ENCODE measurements at regions not wholly inside any gene's neighbourhood (a gene's known extent, or its start where the extent isn't known, plus 50 kb on each side); places are given as distances from the start of the nearest gene placed in this dataset.

DNA sequence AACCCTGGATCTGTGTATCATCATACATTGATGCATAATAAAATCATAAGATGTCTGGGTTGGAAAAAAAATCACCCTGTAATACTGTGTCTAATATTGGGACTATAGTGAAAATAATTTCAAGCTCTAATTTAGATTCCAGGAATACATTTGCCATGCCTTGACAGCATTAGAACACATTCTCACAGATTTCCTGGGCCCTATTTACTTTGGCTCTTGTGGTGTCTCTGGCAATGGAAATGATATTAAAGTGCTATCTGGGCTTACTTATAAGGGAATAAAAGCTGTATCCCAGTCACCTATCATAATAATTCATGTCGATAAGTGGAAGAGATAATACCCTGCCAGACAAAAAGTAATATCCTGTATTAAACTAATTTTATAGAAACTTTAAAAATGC, 472.0 kb downstream of the ZPLD1 start:
- DNase-seq (ENCODE audit: low spot score): no peak
- H3K27ac ChIP-seq: no peak overlapping the region
- ChIA-PET POLR2A (ENCODE audit: low non-redundant PET) (no interaction called here), CTCF (no interaction called here)
- TF ChIP-seq, protein P1, sequence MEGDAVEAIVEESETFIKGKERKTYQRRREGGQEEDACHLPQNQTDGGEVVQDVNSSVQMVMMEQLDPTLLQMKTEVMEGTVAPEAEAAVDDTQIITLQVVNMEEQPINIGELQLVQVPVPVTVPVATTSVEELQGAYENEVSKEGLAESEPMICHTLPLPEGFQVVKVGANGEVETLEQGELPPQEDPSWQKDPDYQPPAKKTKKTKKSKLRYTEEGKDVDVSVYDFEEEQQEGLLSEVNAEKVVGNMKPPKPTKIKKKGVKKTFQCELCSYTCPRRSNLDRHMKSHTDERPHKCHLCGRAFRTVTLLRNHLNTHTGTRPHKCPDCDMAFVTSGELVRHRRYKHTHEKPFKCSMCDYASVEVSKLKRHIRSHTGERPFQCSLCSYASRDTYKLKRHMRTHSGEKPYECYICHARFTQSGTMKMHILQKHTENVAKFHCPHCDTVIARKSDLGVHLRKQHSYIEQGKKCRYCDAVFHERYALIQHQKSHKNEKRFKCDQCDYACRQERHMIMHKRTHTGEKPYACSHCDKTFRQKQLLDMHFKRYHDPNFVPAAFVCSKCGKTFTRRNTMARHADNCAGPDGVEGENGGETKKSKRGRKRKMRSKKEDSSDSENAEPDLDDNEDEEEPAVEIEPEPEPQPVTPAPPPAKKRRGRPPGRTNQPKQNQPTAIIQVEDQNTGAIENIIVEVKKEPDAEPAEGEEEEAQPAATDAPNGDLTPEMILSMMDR (conservative IDR thresholded peaks at IDR 0.05; ENCODE audit: low read depth): no peak

GRCh38 chr3:102909904-102910303, 475.1 kb downstream of the ZPLD1 start:
- CTCF ChIA-PET: interaction anchor here (0.7 kb wide), 1 partner anchor 34 kb away, joined by 4 read pairs; no protein-coding TSS in a partner anchor
- POLR2A ChIA-PET (ENCODE audit: low non-redundant PET): no interaction called here
- TF ChIP-seq, protein P1 (conservative IDR thresholded peaks at IDR 0.05; ENCODE audit: low read depth): no peak
- DNase-seq (ENCODE audit: low spot score): no peak
- H3K27ac ChIP-seq: no peak overlapping the region

- CTCF ChIA-PET: interaction anchor here (0.6 kb wide), 1 partner anchor 181 kb away, joined by 3 read pairs; no protein-coding TSS in a partner anchor
Measured at GRCh38 chr3:102916532-102916931, 481.7 kb downstream of the ZPLD1 start.

DNA sequence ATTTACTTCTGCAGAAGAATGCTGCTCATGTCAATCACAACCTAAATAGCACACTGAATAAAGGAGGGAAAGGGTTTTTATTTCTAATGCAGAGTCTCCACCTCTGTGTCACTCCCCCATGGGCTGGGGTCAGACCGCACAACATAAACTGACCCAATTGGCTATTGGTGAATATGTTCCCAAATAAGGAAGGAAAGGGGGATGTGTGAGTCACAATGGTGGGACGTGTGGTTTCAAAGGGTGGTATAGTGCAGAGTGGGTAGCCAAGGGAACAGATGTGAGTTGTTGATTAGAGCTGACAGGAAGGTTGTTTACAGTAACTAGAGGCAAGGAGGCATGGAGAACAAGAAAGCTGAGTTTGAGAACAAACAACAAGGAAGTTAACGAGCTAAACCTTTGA, 491.8 kb downstream of the ZPLD1 start:
- POLR2A ChIA-PET (ENCODE audit: low non-redundant PET): no interaction called here
- CTCF ChIA-PET: no interaction called here
- H3K27ac ChIP-seq: no peak overlapping the region
- no peak for DNase-seq (ENCODE audit: low spot score)
- TF ChIP-seq, protein P1 (conservative IDR thresholded peaks at IDR 0.05; ENCODE audit: low read depth): no peak

More at GRCh38 chr3:102916532-102916931, 481.7 kb downstream of the ZPLD1 start:
- TF ChIP-seq, protein P1 (conservative IDR thresholded peaks at IDR 0.05; ENCODE audit: low read depth): no peak
- H3K27ac ChIP-seq: no peak overlapping the region
- POLR2A ChIA-PET (ENCODE audit: low non-redundant PET): interaction anchor here (0.6 kb wide), 1 partner anchor 669 kb away, joined by 3 read pairs; no protein-coding TSS in a partner anchor
- DNase-seq (ENCODE audit: low spot score): no peak

- CTCF ChIA-PET: no interaction called here
- no peak overlapping the region for H3K27ac ChIP-seq
- POLR2A ChIA-PET (ENCODE audit: low non-redundant PET): no interaction called here
Measured at GRCh38 chr3:102933377-102933776, 498.6 kb downstream of the ZPLD1 start.

DNA sequence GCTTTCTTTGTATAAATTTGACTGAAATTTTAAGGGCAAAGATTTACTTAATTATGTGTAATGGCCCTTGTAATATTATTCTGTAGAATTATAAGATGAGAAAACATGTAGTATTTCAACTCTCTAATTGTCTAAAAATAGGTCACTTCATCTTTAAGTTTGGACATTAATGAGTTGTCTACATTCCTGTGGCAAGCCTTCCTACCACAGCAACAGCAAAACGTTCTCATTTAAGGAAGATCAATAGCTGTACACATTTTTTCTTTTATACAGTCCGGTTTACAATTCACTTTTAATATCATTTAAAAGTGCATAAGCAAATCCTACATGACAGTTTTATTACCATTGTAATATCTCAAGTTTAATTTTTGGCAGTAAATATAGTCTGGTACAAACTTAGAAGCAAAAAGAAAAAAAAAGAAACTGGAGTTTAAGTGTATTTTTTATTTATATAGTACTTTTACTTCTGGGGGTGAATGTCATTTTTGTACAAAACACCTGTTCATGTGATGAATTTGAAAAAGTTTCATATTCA, 501.8 kb downstream of the ZPLD1 start:
- DNase-seq (ENCODE audit: low spot score): no peak
- ChIA-PET CTCF (no interaction called here), POLR2A (ENCODE audit: low non-redundant PET) (no interaction called here)
- no peak overlapping the region for H3K27ac ChIP-seq
- TF ChIP-seq, protein P1 (conservative IDR thresholded peaks at IDR 0.05; ENCODE audit: low read depth): no peak

More at GRCh38 chr3:102933377-102933776, 498.6 kb downstream of the ZPLD1 start:
- TF ChIP-seq, protein P1 (conservative IDR thresholded peaks at IDR 0.05; ENCODE audit: low read depth): no peak
- no peak for DNase-seq (ENCODE audit: low spot score)
